NOMO-1 treated with DMSO at 0.1 percent for 48 hours (cell line): ENCODE measurements at regions not wholly inside any gene's neighbourhood (a gene's known extent, or its start where the extent isn't known, plus 50 kb on each side); places are given as distances from the start of the nearest gene placed in this dataset.
A peak's percentile ranks its signal among the peaks of the same experiment; 100 is the strongest.

Experiments used
- DNase-seq: peaks from one replicate; lab custom pipeline; 2025; ENCODE audit not compliant: unreplicated experiment; lab: John Stamatoyannopoulos, UW

GRCh38 chr5:109945097-109945678, 255.5 kb downstream of the MAN2A1 start:
- DNase-seq: no peak

- no peak for DNase-seq
These were observed 256.2 kb downstream of the MAN2A1 start for GRCh38 chr5:109945723-109946480.

- no peak for DNase-seq
These were observed 256.9 kb downstream of the MAN2A1 start for GRCh38 chr5:109946610-109947009.

GRCh38 chr5:109947667-109948066, 257.9 kb downstream of the MAN2A1 start:
- DNase-seq: no peak

GRCh38 chr5:109950634-109951033, 260.9 kb downstream of the MAN2A1 start:
- no peak for DNase-seq

GRCh38 chr5:109951348-109951747, 261.6 kb downstream of the MAN2A1 start:
- no peak for DNase-seq

GRCh38 chr5:109951758-109952157, 262.0 kb downstream of the MAN2A1 start:
- no peak for DNase-seq

- no peak for DNase-seq
These were observed 264.0 kb downstream of the MAN2A1 start for GRCh38 chr5:109953761-109954160.

- no peak for DNase-seq
These were observed 267.2 kb downstream of the MAN2A1 start for GRCh38 chr5:109956884-109957283.

- DNase-seq: no peak
These were observed 268.4 kb downstream of the MAN2A1 start for GRCh38 chr5:109958082-109958481.

GRCh38 chr5:109959652-109960051, 269.9 kb downstream of the MAN2A1 start:
- no peak for DNase-seq

- peak; percentile 78 for DNase-seq
These were observed 272.0 kb downstream of the MAN2A1 start for GRCh38 chr5:109961751-109962150.

- DNase-seq: peak; percentile 3
These were observed 273.3 kb downstream of the MAN2A1 start for GRCh38 chr5:109962882-109963603.

GRCh38 chr5:109964136-109964535, 274.4 kb downstream of the MAN2A1 start:
- no peak for DNase-seq

GRCh38 chr5:109965634-109966033, 275.9 kb downstream of the MAN2A1 start:
- DNase-seq: no peak

- no peak for DNase-seq
These were observed 282.2 kb downstream of the MAN2A1 start for GRCh38 chr5:109971968-109972367.

GRCh38 chr5:109981979-109982378, 292.3 kb downstream of the MAN2A1 start:
- no peak for DNase-seq

- no peak for DNase-seq
These were observed 293.3 kb downstream of the MAN2A1 start for GRCh38 chr5:109982966-109983534.

- no peak for DNase-seq
These were observed 297.0 kb downstream of the MAN2A1 start for GRCh38 chr5:109986726-109987125.

GRCh38 chr5:109987355-109987754, 297.6 kb downstream of the MAN2A1 start:
- DNase-seq: no peak

- no peak for DNase-seq
These were observed 298.2 kb downstream of the MAN2A1 start for GRCh38 chr5:109987970-109988369.

- no peak for DNase-seq
These were observed 299.4 kb downstream of the MAN2A1 start for GRCh38 chr5:109989161-109989560.
